ENCODE measurements at regions not wholly inside any gene's neighbourhood (a gene's known extent, or its start where the extent isn't known, plus 50 kb on each side); places are given as distances from the start of the nearest gene placed in this dataset.

- Histone ChIP-seq H3K4me3 (no peak overlapping the region), H3K36me3 (replicated peaks in 1 of 2) (no peaks in the 10 kb centered on the region), H3K9me3 (replicated peaks in 1 of 3) (no peaks in the 10 kb centered on the region), H3K27ac (no peak overlapping the region), H3K4me1 (replicated peaks in 1 of 2) (peaks cover 0 to 11% of the 10 kb centered on the region in 2 donors), H3K27me3 (no peaks in the 10 kb centered on the region)
- no peak for DNase-seq
- WGBS, 4 donors = 26 to 46% (median 40%) methylated on average over 3 of the region's 3 CpGs
- intact Hi-C loops (cut with DNase I) = no loop called here
- no peak for TF ChIP-seq POLR2A (IDR thresholded peaks at IDR 0.05)
- TF ChIP-seq, protein P1, sequence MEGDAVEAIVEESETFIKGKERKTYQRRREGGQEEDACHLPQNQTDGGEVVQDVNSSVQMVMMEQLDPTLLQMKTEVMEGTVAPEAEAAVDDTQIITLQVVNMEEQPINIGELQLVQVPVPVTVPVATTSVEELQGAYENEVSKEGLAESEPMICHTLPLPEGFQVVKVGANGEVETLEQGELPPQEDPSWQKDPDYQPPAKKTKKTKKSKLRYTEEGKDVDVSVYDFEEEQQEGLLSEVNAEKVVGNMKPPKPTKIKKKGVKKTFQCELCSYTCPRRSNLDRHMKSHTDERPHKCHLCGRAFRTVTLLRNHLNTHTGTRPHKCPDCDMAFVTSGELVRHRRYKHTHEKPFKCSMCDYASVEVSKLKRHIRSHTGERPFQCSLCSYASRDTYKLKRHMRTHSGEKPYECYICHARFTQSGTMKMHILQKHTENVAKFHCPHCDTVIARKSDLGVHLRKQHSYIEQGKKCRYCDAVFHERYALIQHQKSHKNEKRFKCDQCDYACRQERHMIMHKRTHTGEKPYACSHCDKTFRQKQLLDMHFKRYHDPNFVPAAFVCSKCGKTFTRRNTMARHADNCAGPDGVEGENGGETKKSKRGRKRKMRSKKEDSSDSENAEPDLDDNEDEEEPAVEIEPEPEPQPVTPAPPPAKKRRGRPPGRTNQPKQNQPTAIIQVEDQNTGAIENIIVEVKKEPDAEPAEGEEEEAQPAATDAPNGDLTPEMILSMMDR (IDR thresholded peaks at IDR 0.05) = no peak
Measured at GRCh38 chr7:27424231-27424630, 181.6 kb downstream of the EVX1 start.

- no peaks in the 10 kb centered on the region for H3K27me3 ChIP-seq
- 29 to 35% (median 33%) methylated on average over 4 of the region's 4 CpGs for whole genome bisulfite sequencing, 4 donors
Measured at GRCh38 chr7:27424749-27425148, 182.1 kb downstream of the EVX1 start.

GRCh38 chr7:27427416-27427815 lies 184.8 kb downstream of the EVX1 start:
- Histone ChIP-seq H3K27me3 (no peaks in the 10 kb centered on the region), H3K4me3 (no peak overlapping the region), H3K9me3 (replicated peaks in 1 of 3) (no peaks in the 10 kb centered on the region), H3K4me1 (replicated peaks in 1 of 2) (peaks cover 0 to 13% of the 10 kb centered on the region in 2 donors), H3K36me3 (replicated peaks in 1 of 2) (no peaks in the 10 kb centered on the region), H3K27ac (no peak overlapping the region)
- intact Hi-C loops (cut with DNase I) = no loop called here
- DNase-seq = no peak
- 80 to 92% (median 88%) methylated on average over 4 of the region's 4 CpGs for whole genome bisulfite sequencing, 4 donors
- TF ChIP-seq POLR2A (IDR thresholded peaks at IDR 0.05) = no peak
- TF ChIP-seq, protein P1 (IDR thresholded peaks at IDR 0.05) = no peak

More at GRCh38 chr7:27424749-27425148, 182.1 kb downstream of the EVX1 start:
- no peak for DNase-seq
- no peaks in the 10 kb centered on the region for H3K36me3 ChIP-seq (replicated peaks in 1 of 2)
- H3K4me3 ChIP-seq = no peak overlapping the region
- no peak overlapping the region for H3K27ac ChIP-seq
- no peaks in the 10 kb centered on the region for H3K9me3 ChIP-seq (replicated peaks in 1 of 3)
- intact Hi-C loops (cut with DNase I) = no loop called here
- peaks cover 0 to 13% of the 10 kb centered on the region in 2 donors for H3K4me1 ChIP-seq (replicated peaks in 1 of 2)
- TF ChIP-seq, protein P1 (IDR thresholded peaks at IDR 0.05) = no peak
- no peak for TF ChIP-seq POLR2A (IDR thresholded peaks at IDR 0.05)

GRCh38 chr7:27430105-27430504 lies 187.5 kb downstream of the EVX1 start:
- no peaks in the 10 kb centered on the region for H3K27me3 ChIP-seq
- WGBS, 4 donors = 51 to 86% (median 67%) methylated on average over 2 of the region's 2 CpGs
- intact Hi-C loops (cut with DNase I) = no loop called here
- H3K4me3 ChIP-seq = no peak overlapping the region
- peaks cover 0 to 6% of the 10 kb centered on the region in 2 donors for H3K4me1 ChIP-seq (replicated peaks in 1 of 2)
- H3K27ac ChIP-seq = no peak overlapping the region
- no peaks in the 10 kb centered on the region for H3K9me3 ChIP-seq (replicated peaks in 1 of 3)
- no peaks in the 10 kb centered on the region for H3K36me3 ChIP-seq (replicated peaks in 1 of 2)
- TF ChIP-seq, protein P1 (IDR thresholded peaks at IDR 0.05) = no peak
- TF ChIP-seq POLR2A (IDR thresholded peaks at IDR 0.05) = no peak
- no peak for DNase-seq

Data from adrenal gland (tissue), 9 donors.